OCI-LY3 (cell line): ENCODE measurements at regions not wholly inside any gene's neighbourhood (a gene's known extent, or its start where the extent isn't known, plus 50 kb on each side); places are given as distances from the start of the nearest gene placed in this dataset.

Source experiments
- H2AFZ ChIP-seq: fragments of 200-600, 300-600 bp; shearing (Covaris generic); 2 replicates; pipeline ENCODE4 v1.6.0; 2014; ENCODE audit warnings: antibody characterized with exemption, low read depth, low read length
- H3K27ac ChIP-seq: fragments of 200-600, 300-600 bp; sonication (generic); 2 replicates; pipeline ENCODE4 v1.5.1; 2014; ENCODE audit warnings: mild to moderate bottlenecking, low read length, moderate library complexity, mixed read lengths
- H3K27me3 ChIP-seq: fragments of 200-600, 300-600 bp; sonication (generic); 2 replicates; pipeline ENCODE4 v1.6.1; 2014; ENCODE audit warnings: low read depth, low read length, mixed read lengths
- H3K36me3 ChIP-seq: fragments of 200-600, 300-600 bp; sonication (generic); replicated peaks from 2 replicates; pipeline ENCODE3; 2014; ENCODE audit warnings: low read depth, low read length, mixed read lengths
- H3K4me1 ChIP-seq: fragments of 300-600, 200-600 bp; sonication (generic); 2 replicates; pipeline ENCODE4 v1.6.1; 2014; ENCODE audit warnings: low read length, mixed read lengths
- H3K4me2 ChIP-seq: fragments of 200-600, 300-600 bp; sonication (generic); 2 replicates; pipeline ENCODE4 v1.6.1; 2014; ENCODE audit warnings: low read length, mixed read lengths
- H3K4me3 ChIP-seq: fragments of 300-600, 200-600 bp; sonication (generic); 2 replicates; pipeline ENCODE4 v1.5.1; 2014; ENCODE audit warnings: antibody characterized with exemption, mild to moderate bottlenecking, low read length, moderate library complexity
- H3K79me2 ChIP-seq: fragments of 300-600, 200-600 bp; shearing (Covaris generic); 2 replicates; pipeline ENCODE4 v1.6.1; 2014; ENCODE audit warnings: mild to moderate bottlenecking, low read length, mixed read lengths
- H3K9ac ChIP-seq: fragments of 300-600, 200-600 bp; shearing (Covaris generic); 2 replicates; pipeline ENCODE4 v1.6.0; 2014; ENCODE audit warnings: mild to moderate bottlenecking, low read length, moderate library complexity
- H3K9me3 ChIP-seq: fragments of 200-600, 300-600 bp; shearing (Covaris generic); 2 replicates; pipeline ENCODE4 v1.6.1; 2014; ENCODE audit warnings: low read length, mixed read lengths; ENCODE audit not compliant: insufficient read depth
- H4K20me1 ChIP-seq: fragments of 200-600, 300-600 bp; sonication (generic); 2 replicates; pipeline ENCODE4 v1.6.1; 2016; ENCODE audit warnings: low read length, mixed read lengths; ENCODE audit not compliant: insufficient read depth
- EZH2phosphoT487 ChIP-seq: fragments of 200-600 bp; shearing (Covaris generic); IDR thresholded peaks from 2 replicates; pipeline ENCODE4 v1.6.1; 2018; ENCODE audit warnings: antibody characterized with exemption, mixed run types, low read depth
- TF ChIP-seq, protein P1 (sequence below): fragments of 200-600, 300-600 bp; sonication (generic); IDR thresholded peaks from 2 replicates; pipeline ENCODE4 v1.5.1; 2014; ENCODE audit warnings: antibody characterized with exemption, low read length, low read depth

DNA sequence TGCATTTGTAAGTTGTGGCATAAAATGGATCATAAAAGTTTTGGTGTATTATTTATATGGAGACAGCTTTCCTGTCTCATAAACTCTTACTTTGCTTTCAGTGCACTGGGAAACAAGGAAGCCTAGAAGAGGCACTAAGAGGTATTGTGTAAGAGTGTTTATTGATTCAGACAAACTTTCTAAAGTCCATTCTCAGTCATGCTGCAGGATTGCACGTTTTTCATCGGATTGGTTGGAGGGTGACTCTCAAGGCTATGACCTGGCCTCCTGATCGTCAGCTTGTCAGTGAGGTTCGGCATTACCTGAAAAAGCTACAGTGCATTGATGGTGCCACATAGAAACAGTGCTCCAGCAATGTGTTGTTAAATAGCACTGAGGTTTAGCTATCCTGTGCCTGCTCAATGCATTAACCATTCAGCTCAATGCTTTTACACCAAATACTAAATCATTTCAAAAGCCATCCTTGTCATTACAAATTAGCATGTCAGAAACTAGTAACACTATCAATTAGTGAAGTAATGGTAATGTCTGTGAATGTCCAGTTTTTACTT is 545.5 kb downstream of the CBLN2 start:
- Histone ChIP-seq H3K4me3 (no peak overlapping the region), H3K4me1 (peaks cover 5% of the 10 kb centered on the region), H3K79me2 (no peaks in the 10 kb centered on the region), H3K9me3 (no peaks in the 10 kb centered on the region), H3K36me3 (no peaks in the 10 kb centered on the region), H2AFZ (no peak overlapping the region), H3K27me3 (no peaks in the 10 kb centered on the region), H4K20me1 (no peaks in the 10 kb centered on the region), H3K27ac (no peak overlapping the region), H3K4me2 (no peak overlapping the region), H3K9ac (no peak overlapping the region)
- no peak for TF ChIP-seq EZH2phosphoT487
- TF ChIP-seq, protein P1, sequence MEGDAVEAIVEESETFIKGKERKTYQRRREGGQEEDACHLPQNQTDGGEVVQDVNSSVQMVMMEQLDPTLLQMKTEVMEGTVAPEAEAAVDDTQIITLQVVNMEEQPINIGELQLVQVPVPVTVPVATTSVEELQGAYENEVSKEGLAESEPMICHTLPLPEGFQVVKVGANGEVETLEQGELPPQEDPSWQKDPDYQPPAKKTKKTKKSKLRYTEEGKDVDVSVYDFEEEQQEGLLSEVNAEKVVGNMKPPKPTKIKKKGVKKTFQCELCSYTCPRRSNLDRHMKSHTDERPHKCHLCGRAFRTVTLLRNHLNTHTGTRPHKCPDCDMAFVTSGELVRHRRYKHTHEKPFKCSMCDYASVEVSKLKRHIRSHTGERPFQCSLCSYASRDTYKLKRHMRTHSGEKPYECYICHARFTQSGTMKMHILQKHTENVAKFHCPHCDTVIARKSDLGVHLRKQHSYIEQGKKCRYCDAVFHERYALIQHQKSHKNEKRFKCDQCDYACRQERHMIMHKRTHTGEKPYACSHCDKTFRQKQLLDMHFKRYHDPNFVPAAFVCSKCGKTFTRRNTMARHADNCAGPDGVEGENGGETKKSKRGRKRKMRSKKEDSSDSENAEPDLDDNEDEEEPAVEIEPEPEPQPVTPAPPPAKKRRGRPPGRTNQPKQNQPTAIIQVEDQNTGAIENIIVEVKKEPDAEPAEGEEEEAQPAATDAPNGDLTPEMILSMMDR: no peak

DNA sequence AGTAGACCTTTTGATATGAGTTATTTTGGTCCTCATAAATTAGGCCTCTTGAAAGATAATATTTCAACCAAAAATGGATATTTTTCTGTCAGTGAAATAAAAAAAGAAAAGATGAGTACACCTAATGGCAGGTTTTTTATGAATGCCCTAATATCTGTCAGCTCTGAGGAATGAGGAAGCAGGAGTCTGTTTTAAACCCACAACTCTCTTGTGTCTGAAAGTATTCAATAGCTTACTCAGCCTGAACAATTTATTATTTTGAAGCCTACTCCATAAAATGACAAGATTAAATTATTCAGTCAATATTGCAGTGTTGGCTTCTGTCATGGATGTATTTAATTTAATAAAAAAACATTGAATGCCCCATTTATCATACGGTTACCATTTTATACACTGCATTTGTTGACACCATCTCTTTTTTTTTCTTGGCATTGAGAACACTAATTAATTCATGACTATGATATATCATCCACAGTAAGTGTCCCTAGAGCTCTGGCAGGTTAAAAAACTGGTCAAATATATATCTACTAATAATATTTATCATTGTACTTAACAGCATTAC is 548.2 kb downstream of the CBLN2 start:
- no peak overlapping the region for H3K9ac ChIP-seq
- H3K4me2 ChIP-seq: no peak overlapping the region
- no peaks in the 10 kb centered on the region for H3K9me3 ChIP-seq

DNA sequence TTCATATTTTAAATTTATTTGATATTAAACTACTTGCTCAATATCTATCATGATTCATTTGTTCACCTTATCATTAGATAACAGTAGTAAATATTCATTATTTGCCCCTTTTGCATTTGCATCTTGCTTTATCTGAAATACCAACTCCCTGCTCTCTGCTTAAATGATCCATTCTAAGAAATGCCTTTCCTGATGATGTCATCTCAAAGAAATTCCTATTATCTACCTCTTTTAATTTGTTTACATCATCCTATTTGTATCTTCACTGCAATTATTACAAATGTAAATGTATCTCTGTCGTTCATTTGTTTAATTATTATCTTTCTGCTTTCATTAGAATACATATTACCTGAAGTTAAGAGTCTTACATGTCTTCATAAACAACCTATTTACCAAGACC is 549.9 kb downstream of the CBLN2 start:
- H3K9ac ChIP-seq: no peak overlapping the region
- no peaks in the 10 kb centered on the region for H4K20me1 ChIP-seq
- TF ChIP-seq, protein P1: no peak
- TF ChIP-seq EZH2phosphoT487: no peak
- no peaks in the 10 kb centered on the region for H3K36me3 ChIP-seq
- no peaks in the 10 kb centered on the region for H3K27me3 ChIP-seq
- H3K4me1 ChIP-seq: peaks cover 5% of the 10 kb centered on the region
- H3K9me3 ChIP-seq: no peaks in the 10 kb centered on the region
- H3K27ac ChIP-seq: no peak overlapping the region
- H2AFZ ChIP-seq: no peak overlapping the region
- no peaks in the 10 kb centered on the region for H3K79me2 ChIP-seq
- H3K4me2 ChIP-seq: no peak overlapping the region
- no peak overlapping the region for H3K4me3 ChIP-seq

More for the DNA sequence above, 548.2 kb downstream of the CBLN2 start:
- TF ChIP-seq, protein P1: no peak
- TF ChIP-seq EZH2phosphoT487: no peak
- H3K27ac ChIP-seq: no peak overlapping the region
- H4K20me1 ChIP-seq: no peaks in the 10 kb centered on the region
- no peak overlapping the region for H2AFZ ChIP-seq
- no peaks in the 10 kb centered on the region for H3K79me2 ChIP-seq
- H3K4me3 ChIP-seq: no peak overlapping the region
- no peaks in the 10 kb centered on the region for H3K36me3 ChIP-seq
- no peaks in the 10 kb centered on the region for H3K27me3 ChIP-seq
- peaks cover 5% of the 10 kb centered on the region for H3K4me1 ChIP-seq

DNA sequence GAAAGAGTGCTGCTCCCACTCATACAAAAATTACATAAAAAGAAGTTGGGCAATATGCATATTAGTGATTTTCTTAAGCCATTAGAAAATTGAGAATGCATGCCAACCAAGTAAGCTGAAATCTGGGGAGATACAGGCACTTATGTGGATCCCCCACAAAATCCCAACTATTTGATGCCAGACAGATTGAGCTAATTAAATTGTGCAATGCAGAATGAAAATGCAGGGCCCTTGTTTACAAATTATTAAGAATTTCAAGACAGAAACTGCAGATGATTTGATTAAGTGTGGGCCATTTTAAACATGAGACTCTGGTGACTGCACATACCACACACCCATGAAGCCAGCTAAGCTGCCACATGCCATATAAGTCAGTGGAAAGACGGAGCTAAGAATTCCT is 554.5 kb downstream of the CBLN2 start:
- H3K4me2 ChIP-seq: no peak overlapping the region
- no peaks in the 10 kb centered on the region for H3K27me3 ChIP-seq
- H4K20me1 ChIP-seq: no peaks in the 10 kb centered on the region
- no peaks in the 10 kb centered on the region for H3K79me2 ChIP-seq
- H2AFZ ChIP-seq: no peak overlapping the region
- H3K4me3 ChIP-seq: no peak overlapping the region
- 0 out of 2 replicates have a peak, but pooled peaks cover 9% of the 10 kb centered on the region for H3K9me3 ChIP-seq
- no peak overlapping the region for H3K9ac ChIP-seq
- H3K36me3 ChIP-seq: no peaks in the 10 kb centered on the region
- TF ChIP-seq EZH2phosphoT487: no peak
- TF ChIP-seq, protein P1: no peak
- H3K27ac ChIP-seq: no peak overlapping the region
- H3K4me1 ChIP-seq: no peaks in the 10 kb centered on the region
